Esophagus muscularis mucosa (tissue), 4 donors: ENCODE measurements at regions not wholly inside any gene's neighbourhood (a gene's known extent, or its start where the extent isn't known, plus 50 kb on each side); places are given as distances from the start of the nearest gene placed in this dataset.
"Not testable (repeated sequence)": the region's sequence is repeated elsewhere in the genome, so short reads cannot be mapped to it uniquely, and the experiment has no call there.

Experiments
- DNase-seq: peaks from one replicate; pipeline ENCODE4 v3.0.0-alpha.2; 2017; ENCODE audit errors: extremely low spot score
- H3K27ac ChIP-seq, 4 donors: fragments of 200-600 bp; sonication (generic); replicated peaks in 1 of 4; 1 replicate in 3 of 4; 2 replicates in 1 of 4; pipeline ENCODE4 v1.5.1; 2016 to 2019; ENCODE audit warnings: mild to moderate bottlenecking in 1 of 4
- H3K27me3 ChIP-seq, 4 donors: fragments of 200-600 bp; sonication (generic); one replicate each; pipeline versions ENCODE4 v1.5.1 to v1.6.0; 2016 to 2019
- H3K36me3 ChIP-seq, 4 donors: fragments of 200-600 bp; sonication (generic); one replicate each; pipeline ENCODE4 v1.5.1; 2016 to 2019
- H3K4me1 ChIP-seq, 4 donors: fragments of 200-600 bp; sonication (generic); one replicate each; pipeline ENCODE4 v1.5.1; 2016 to 2019
- H3K4me3 ChIP-seq, 4 donors: fragments of 200-600 bp; sonication (generic); 1 replicate in 2 of 4; 2 replicates in 2 of 4; pipeline ENCODE4 v1.5.1; 2016 to 2019; ENCODE audit warnings: mild to moderate bottlenecking in 4 of 4, moderate library complexity in 1 of 4
- H3K9me3 ChIP-seq, 4 donors: fragments of 200-600 bp; sonication (generic); 1 replicate in 3 of 4; 2 replicates in 1 of 4; pipeline ENCODE4 v1.5.1; 2016 to 2019
- EP300 ChIP-seq: sonication (generic); formaldehyde crosslinking; IDR thresholded peaks from one replicate; pipeline ENCODE4 v1.6.1; 2017; ENCODE audit warnings: antibody characterized with exemption
- POLR2A ChIP-seq: fragments of 450-650 bp; IDR thresholded peaks from one replicate; pipeline ENCODE4 v1.6.1; 2017; ENCODE audit warnings: antibody characterized with exemption, moderate library complexity, mild to moderate bottlenecking, low read depth
- POLR2AphosphoS5 ChIP-seq, 2 donors: sonication (generic); formaldehyde crosslinking; IDR thresholded peaks; one replicate each; pipeline ENCODE4 v1.6.1; 2017; ENCODE audit warnings: antibody characterized with exemption in 2 of 2
- WGBS: methylation state at CpG from one replicate; pipeline ENCODE4 v1.1.5; 2018; 5-methylcytosine and 5-hydroxymethylcytosine counted together
- intact Hi-C: fragments of 100-400 bp; cut with DNase I; formaldehyde crosslinking; loops from one replicate; pipeline ENCODE4 v1.15.1; 2023
- TF ChIP-seq, protein P1 (sequence below), 3 experiments: fragments of 200-600 bp in 2 of 3; fragments of 450-650 bp in 1 of 3; sonication (generic) in 2 of 3; IDR thresholded peaks; one replicate each; pipeline ENCODE4 v1.5.1; 2017 to 2019; ENCODE audit warnings: antibody characterized with exemption in 3 of 3, mild to moderate bottlenecking in 2 of 3, moderate library complexity in 1 of 3

- Histone ChIP-seq H3K36me3 (no peaks in the 10 kb centered on the region), H3K4me1 (peaks cover 20 to 31% (median 31%) of the 10 kb centered on the region in 4 donors), H3K4me3 (no peak overlapping the region), H3K9me3 (no peaks in the 10 kb centered on the region), H3K27ac (peak overlapping the region; percentile 40 to 65 (median 52)), H3K27me3 (no peaks in the 10 kb centered on the region)
- WGBS = 26% methylated on average over 8 of the region's 8 CpGs
- TF ChIP-seq EP300 = no peak
- TF ChIP-seq POLR2AphosphoS5 (IDR thresholded peaks at IDR 0.05) = peak in 1 of 2 donors; percentile 22
- TF ChIP-seq, protein P1, sequence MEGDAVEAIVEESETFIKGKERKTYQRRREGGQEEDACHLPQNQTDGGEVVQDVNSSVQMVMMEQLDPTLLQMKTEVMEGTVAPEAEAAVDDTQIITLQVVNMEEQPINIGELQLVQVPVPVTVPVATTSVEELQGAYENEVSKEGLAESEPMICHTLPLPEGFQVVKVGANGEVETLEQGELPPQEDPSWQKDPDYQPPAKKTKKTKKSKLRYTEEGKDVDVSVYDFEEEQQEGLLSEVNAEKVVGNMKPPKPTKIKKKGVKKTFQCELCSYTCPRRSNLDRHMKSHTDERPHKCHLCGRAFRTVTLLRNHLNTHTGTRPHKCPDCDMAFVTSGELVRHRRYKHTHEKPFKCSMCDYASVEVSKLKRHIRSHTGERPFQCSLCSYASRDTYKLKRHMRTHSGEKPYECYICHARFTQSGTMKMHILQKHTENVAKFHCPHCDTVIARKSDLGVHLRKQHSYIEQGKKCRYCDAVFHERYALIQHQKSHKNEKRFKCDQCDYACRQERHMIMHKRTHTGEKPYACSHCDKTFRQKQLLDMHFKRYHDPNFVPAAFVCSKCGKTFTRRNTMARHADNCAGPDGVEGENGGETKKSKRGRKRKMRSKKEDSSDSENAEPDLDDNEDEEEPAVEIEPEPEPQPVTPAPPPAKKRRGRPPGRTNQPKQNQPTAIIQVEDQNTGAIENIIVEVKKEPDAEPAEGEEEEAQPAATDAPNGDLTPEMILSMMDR (IDR thresholded peaks at IDR 0.05) = no peak
- TF ChIP-seq POLR2A = no peak
- no peak for DNase-seq
- intact Hi-C loops = no loop called here
Measured at GRCh38 chr9:82488313-82489200, 500.0 kb downstream of the SPATA31D1 start.

- H3K27ac ChIP-seq = peak overlapping the region; percentile 40 to 65 (median 52)
- peaks cover 20 to 31% (median 31%) of the 10 kb centered on the region in 4 donors for H3K4me1 ChIP-seq
- H3K4me3 ChIP-seq = no peak overlapping the region
- intact Hi-C loops = no loop called here
- no peaks in the 10 kb centered on the region for H3K36me3 ChIP-seq
- DNase-seq = no peak
- no peaks in the 10 kb centered on the region for H3K27me3 ChIP-seq
- WGBS = 42% methylated on average over 5 of the region's 5 CpGs
- no peaks in the 10 kb centered on the region for H3K9me3 ChIP-seq
- TF ChIP-seq, protein P1 (IDR thresholded peaks at IDR 0.05) = no peak
- TF ChIP-seq POLR2AphosphoS5 (IDR thresholded peaks at IDR 0.05) = peak in 1 of 2 donors; percentile 6
Measured at GRCh38 chr9:82489201-82489821, 500.7 kb downstream of the SPATA31D1 start.

GRCh38 chr9:82490019-82490499 lies 501.5 kb downstream of the SPATA31D1 start:
- Histone ChIP-seq H3K27ac (peak overlapping the region; percentile 26 to 65 (median 30)), H3K4me1 (peaks cover 20 to 31% (median 31%) of the 10 kb centered on the region in 4 donors), H3K4me3 (no peak overlapping the region), H3K9me3 (no peaks in the 10 kb centered on the region), H3K36me3 (no peaks in the 10 kb centered on the region), H3K27me3 (no peaks in the 10 kb centered on the region)
- WGBS = 14% methylated on average over 4 of the region's 4 CpGs
- no peak for DNase-seq
- intact Hi-C loops = no loop called here
- TF ChIP-seq, protein P1 (IDR thresholded peaks at IDR 0.05) = no peak
- TF ChIP-seq POLR2AphosphoS5 (IDR thresholded peaks at IDR 0.05) = no peak
- no peak for TF ChIP-seq EP300
- TF ChIP-seq POLR2A = no peak

GRCh38 chr9:82490821-82491220 lies 502.2 kb downstream of the SPATA31D1 start:
- DNase-seq, H3K9me3 ChIP-seq, H3K36me3 ChIP-seq, intact Hi-C loops, H3K27me3 ChIP-seq, H3K4me3 ChIP-seq: not testable (repeated sequence)
- peaks cover 20 to 31% (median 31%) of the 10 kb centered on the region in 4 donors for H3K4me1 ChIP-seq
- WGBS = 89% methylated on average over 5 of the region's 5 CpGs
- H3K27ac ChIP-seq = peak overlapping the region in 2 of 4 donors; percentile 31 to 65

DNA sequence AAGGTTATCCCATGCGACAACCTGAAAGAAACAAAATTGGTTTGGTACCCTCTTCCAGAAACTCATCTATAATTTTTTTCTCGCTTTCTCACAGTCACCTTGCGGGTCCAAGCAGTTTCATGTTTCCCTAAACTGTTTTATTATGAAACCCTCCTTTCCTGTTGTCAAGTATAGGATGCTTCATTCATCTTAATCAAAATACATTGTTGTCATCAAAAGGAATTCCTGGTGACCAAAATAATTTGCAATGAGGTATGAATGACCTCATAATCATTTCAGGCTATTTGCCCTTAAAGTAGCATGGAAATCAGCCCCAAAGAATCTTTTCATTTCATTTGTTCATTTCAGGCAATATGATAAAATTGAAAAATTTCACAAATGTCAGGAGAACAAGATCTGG lies 503.0 kb downstream of the SPATA31D1 start:
- Histone ChIP-seq H3K4me3 (no peak overlapping the region), H3K4me1 (peaks cover 21 to 31% (median 31%) of the 10 kb centered on the region in 4 donors), H3K27me3 (no peaks in the 10 kb centered on the region), H3K27ac (no peak overlapping the region), H3K9me3 (no peaks in the 10 kb centered on the region), H3K36me3 (no peaks in the 10 kb centered on the region)
- no peak for DNase-seq
- TF ChIP-seq POLR2AphosphoS5 (IDR thresholded peaks at IDR 0.05) (no peak), POLR2A (no peak), EP300 (no peak)
- TF ChIP-seq, protein P1 (IDR thresholded peaks at IDR 0.05) = no peak
- intact Hi-C loops = no loop called here
- WGBS = 93% methylated on average over 3 of the region's 3 CpGs
